ENCODE measurements at regions not wholly inside any gene's neighbourhood (a gene's known extent, or its start where the extent isn't known, plus 50 kb on each side); places are given as distances from the start of the nearest gene placed in this dataset.
"Not testable (repeated sequence)": the region's sequence is repeated elsewhere in the genome, so short reads cannot be mapped to it uniquely, and the experiment has no call there.

DNA sequence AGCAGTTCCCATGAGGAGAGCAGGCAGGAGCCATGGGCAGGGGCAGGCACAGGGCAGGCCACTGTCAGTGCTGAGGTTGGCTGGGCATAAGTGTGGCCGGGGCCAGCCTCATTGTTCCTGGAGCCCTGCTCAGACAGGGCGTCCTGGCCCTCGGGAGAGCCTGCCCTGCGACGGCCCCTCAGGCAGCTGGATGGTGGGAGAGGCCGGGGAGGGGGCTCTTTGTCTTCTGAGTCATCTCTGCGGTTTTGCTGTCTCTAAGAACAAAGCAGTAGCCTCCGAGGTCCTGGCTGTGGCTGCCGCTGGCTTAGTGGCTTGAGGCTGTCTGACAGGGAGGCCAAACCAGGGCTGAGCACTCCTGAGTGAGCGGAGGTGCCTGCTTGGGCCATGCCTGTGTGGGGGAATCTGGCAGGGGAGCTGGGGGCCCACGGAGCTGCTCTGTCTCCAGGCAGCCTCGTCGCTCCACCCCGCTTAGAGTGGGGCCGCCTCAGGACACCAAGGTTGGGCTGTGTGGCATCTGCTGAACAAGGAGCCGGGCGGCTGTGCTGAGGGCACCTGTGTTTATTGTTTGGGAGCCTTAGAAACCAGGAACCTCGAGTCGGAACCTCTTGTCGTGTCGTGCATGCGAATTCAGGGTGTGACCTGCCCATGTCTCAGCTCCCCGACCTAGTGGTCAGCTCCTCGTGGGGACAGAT is 4395.7 kb upstream of the TPTE start:
- H3K27ac ChIP-seq; DNase-seq (ENCODE audit: low read depth, low spot score): not testable (repeated sequence)

DNA sequence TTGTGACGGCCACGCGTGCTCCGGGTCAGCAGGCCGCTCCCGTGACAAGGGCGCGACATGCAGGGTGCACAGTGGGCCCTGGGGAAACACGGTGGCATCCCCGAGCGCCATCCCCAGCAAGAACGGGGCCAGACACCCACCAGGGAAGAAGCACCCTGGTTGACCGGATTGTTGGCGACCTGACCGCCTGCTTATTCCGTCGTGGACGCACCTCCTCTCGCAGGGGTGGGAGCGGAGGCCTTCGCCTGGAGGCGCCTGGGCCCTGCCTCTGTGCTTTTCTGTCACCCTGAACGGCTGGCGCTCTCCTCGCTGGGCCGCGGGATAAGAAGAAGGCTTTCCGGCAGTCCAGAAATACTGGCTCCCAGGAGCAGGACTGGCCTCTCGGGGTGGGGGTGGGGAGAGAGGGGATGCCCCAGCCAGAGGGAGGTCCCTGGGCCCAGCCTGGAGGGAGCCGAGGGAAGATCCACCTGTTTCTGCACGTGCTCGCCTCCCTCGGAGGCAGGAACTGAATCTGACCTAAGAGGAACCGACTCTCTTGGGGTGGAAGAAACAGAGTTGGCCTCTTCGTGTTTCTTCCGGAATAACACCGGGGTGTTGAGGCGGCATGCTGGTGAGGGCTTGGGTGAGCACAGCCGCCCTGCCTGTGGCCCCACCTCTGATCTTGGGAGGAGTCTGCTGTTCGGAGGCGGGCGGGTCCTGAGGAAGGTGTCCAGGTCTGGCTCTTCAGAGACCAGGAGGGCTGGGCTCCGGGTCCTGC is 4394.2 kb upstream of the TPTE start:
- not testable (repeated sequence) for DNase-seq (ENCODE audit: low read depth, low spot score); H3K27ac ChIP-seq

DNA sequence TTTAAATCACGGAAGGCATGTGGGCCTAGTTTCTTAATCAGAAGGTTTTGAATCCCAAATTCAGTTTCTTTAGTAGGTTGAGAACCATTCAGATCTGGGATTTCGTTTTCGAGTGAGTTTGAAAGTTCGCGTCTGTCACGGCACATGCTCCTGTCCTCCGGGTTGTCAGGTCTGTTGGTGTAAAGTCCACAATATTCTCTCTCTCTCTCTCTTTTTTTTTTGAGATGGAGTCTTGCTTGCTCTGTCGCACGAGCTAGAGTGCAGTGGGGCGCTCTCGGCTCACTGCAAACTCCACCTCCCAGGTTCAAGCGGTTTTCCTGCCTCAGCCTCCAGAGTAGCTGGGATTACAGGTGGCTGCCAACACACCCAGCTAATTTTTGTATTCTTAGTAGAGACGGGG is 4390.6 kb upstream of the TPTE start:
- H3K27ac ChIP-seq; DNase-seq (ENCODE audit: low read depth, low spot score): not testable (repeated sequence)

DNA sequence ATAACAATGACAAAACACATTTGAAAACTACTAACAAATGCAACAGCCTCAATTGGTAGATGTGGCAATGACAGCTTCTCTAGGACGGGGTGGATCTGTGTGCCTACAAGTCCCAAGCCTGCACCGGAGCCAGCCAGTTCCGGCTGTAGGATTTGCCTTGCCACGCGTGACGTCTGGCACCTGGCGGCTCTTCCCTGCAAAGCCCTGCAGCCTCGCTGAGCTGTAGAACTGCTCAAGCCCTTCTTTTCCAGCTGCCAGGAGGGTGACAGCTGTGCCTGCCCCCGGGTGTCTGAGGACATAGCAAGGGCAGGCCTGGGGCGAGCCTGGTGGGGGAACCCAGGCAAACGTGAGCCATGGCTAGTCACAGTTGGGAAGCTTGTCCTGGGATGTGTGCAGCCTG is 4388.0 kb upstream of the TPTE start:
- not testable (repeated sequence) for DNase-seq (ENCODE audit: low read depth, low spot score); H3K27ac ChIP-seq

DNA sequence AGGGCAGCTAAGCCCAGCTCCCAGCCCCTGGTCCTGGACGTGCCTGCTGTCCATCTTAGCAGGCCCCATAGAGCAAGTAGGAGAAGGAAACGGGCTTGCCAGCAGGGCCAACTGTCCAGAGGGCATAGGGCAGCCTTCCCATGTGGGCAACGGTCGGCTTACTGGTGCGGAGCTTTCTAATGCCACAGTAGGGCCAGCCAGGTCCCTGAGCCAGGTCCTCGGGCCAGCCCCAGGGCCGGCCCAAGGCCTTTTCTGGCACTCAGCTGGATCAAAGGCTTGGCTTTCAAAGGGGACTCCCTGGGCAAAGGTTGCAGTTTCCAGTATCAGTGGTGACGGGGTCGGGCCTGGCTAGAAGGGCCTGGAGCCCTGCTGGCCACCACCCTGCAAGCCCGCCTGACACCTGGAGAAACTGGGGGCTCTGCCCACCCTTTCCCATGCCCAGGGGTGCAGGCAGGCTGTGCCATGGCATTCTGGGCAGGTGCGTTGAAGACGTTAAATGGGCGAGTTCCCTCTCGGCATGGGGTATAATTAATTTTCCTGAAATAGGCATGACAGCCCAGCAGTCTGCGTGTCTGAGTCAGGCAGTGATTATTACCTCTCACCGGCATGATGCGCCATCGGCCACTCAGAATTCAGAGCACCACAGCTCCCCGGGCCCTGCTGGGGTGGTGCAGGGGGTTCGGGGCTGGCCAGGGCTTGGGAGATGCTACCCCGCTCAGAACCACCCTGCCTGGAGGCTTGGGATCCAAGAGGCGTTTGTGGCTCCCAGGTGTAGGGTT is 4387.3 kb upstream of the TPTE start:
- H3K27ac ChIP-seq; DNase-seq (ENCODE audit: low read depth, low spot score): not testable (repeated sequence)

DNA sequence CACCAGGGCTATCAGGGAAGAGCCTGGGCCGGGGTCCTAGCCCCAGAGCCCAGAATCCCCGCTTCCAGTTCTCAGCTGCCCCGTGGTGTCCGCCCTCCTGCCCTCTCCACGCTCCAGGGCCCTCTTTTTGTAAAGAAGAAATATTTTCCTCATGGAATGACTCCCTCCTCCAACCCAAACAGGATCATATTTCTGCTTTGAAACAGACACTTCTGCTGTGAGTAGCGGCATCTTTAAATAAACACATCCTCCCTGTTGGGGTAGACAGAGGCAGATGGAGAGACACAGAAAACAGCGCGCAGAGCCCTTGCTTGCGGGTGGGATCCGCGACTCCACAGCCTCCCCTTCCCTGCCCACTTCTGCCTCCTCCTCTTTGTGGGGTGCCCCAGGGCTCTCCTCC is 4384.7 kb upstream of the TPTE start:
- H3K27ac ChIP-seq; DNase-seq (ENCODE audit: low read depth, low spot score): not testable (repeated sequence)

DNA sequence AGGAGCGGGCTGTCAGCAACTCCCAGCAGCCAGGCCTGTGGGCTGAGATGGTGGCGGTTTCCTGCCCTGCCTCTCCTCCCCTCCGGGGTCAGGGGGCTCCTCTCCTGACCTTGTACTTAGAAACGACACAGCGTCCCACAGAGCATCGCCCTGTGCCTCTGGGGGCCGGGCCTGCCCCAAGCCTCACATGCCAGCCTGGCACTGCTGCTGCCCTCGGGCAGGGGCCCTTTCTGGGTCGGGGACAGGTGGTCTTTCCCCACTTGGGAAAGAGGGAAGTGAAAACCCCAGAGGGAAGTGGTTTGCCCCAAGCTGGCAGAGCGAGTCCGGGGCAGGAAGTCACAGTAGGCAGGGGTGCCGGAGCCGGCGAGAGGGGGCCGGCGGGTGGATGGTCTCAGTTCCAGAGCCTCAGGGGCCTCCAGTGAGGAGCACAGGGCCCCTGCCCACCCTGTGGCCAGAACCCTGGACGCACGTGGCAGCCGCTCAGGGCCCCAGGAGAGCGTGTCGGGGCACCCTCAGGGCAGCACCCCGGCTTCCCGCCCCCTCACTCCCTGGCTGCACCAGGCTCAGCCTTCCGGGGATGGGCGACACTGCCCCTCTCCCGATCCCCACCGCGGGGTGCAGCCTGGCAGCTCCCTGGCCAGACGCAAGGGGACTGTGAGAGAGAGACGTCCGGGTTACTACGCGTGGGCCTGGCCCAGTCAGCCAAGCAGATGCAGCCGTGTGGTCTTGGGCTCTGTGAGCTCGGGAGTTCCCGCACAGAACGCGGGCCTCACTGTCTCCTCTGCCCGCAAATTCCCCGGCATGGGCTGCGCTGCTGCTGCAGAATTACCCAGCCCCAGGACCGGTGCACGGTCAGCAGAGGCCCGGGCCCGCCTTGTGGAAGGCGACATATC is 4382.9 kb upstream of the TPTE start:
- not testable (repeated sequence) for DNase-seq (ENCODE audit: low read depth, low spot score); H3K27ac ChIP-seq

DNA sequence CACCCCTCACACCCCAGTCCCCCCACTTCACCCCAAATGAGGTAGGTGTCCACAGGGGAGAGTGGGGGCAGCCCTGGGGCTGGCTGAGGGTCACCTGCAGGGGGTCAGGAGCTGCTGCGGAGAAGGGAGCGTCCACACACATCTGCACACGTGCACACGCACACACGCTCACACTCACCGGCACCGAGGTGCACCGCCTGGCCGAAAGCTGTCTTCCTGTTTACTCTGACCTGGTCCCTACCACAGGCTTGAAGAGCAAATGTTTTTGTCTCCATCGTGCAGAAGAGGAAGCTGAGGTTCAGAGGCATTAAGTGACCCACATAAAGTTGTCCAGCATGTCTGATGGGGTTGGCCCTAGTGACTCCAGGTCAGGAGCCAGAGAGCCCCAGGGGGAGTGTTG is 4382.1 kb upstream of the TPTE start:
- H3K27ac ChIP-seq; DNase-seq (ENCODE audit: low read depth, low spot score): not testable (repeated sequence)

DNA sequence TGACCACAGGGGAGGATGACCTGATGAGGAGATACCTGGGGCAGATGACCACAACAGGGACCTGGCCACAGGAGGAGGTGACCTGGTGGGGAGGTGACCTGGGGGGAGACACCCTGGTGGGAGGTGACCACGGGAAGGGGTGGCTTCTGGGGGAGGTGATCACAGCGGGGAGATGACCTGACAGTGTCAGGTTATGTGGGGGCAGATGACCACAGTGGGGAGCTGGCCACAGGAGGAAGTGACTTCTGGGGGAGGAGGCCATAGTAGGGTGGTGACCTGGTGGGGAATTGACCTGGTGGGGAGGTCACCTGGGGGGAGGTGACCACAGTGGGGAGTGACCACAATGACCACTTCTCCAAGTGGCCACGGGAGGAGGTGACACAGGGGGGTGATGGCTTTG is 4381.5 kb upstream of the TPTE start:
- not testable (repeated sequence) for H3K27ac ChIP-seq; DNase-seq (ENCODE audit: low read depth, low spot score)

DNA sequence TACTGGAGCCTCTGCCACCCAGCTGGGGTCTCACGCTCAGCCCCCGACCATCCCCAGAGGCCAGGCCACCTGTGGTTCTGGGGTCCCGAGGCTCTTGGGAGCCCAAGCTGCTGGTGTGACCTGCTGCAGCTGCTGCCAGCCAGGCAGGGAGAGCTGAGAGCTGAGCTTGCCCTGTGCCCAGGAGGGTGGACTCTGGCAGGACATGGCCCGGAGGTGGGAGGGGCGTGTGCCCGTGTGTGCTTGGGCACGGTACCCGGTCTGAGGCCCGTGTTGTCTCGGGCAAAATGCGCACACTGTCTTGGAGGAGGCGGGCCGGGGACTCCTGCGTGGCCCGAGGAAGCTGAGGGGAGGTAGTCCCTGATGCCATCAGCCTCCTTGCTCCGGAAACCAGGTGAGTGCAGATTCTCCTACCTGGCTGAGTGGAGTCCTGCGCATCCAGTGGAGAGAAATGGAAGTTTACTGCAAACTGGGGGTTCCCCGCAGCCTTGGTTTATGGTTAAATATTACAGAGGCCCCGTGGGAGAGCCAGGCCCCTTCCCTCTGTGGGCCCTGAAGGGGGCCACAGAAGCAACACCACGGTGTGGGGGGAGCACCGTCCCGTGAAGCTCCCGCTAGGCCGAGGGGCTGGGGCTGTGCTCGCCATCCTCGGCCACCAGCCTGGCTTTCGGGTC is 4380.8 kb upstream of the TPTE start:
- DNase-seq (ENCODE audit: low read depth, low spot score); H3K27ac ChIP-seq: not testable (repeated sequence)

DNA sequence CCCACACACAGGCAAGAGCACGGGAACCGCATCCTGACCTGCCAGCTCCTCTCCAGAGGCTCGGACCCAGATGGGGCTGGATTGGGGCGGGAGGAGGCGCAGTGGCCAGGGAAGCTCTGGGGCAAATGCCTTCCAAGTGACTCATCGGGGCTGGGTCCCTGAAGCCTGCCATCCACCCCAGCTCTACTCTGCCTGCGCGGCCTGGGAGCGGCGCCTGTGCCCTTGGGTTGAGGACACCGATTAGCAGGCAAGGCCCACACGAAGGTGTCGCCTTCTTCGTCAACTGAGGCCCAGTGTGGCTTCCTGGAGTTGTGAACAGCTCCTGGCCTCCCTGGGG is 4380.3 kb upstream of the TPTE start:
- not testable (repeated sequence) for DNase-seq (ENCODE audit: low read depth, low spot score); H3K27ac ChIP-seq

DNA sequence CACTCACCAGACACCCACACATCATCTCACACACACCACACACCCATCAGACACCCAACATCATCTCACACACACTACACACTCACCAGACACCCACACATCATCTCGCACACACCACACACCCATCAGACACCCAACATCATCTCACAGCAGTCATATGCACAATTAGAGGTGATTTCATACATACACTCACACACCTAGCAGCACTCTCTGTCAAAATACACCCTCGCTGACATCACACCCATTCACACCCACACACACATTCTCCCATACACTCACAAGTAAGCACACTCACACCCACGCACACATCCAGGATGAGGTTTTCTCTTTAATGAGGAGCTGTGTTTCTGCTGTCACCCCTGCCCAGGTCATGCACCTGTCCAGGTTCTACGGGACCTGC is 4368.2 kb upstream of the TPTE start:
- not testable (repeated sequence) for H3K27ac ChIP-seq; DNase-seq (ENCODE audit: low read depth, low spot score)

DNA sequence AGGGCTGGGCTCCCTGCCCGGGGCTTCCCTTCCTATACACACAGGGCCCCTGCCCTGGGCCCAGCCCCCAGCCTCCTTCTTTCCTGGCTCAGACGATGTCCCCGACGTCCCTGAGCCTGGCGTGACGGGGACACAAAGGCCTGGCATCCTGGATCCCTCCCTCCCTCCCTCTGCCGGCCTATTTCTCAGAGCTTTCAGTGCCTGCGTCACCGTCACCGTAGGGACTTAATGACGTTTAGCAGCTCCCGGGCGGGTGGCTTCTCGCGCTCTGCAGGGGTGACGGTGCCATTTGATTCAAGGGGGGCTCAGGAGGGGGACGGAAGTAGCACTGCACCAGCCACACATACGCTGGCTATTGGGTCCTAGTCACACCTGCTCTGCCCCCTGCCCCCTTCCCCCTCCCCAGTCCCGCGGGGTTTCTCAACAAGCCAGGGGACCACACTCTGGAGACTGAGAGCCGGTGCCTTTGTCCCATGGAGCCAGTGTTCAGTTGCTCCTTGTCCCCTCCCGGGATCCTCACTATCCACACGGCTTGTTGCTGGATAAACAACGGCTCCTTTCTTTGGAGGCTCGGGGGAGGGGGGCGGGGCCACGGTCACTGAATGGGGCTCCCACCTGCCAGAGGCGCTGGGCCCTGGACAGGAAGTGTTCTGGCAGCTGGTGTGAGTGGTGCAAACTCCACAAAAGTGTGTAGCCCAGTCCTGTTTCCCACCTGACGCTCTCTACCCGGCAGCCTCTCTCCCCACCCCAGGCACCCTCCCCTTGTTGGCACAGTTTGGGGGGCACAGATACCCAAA is 4366.7 kb upstream of the TPTE start:
- not testable (repeated sequence) for DNase-seq (ENCODE audit: low read depth, low spot score); H3K27ac ChIP-seq

DNA sequence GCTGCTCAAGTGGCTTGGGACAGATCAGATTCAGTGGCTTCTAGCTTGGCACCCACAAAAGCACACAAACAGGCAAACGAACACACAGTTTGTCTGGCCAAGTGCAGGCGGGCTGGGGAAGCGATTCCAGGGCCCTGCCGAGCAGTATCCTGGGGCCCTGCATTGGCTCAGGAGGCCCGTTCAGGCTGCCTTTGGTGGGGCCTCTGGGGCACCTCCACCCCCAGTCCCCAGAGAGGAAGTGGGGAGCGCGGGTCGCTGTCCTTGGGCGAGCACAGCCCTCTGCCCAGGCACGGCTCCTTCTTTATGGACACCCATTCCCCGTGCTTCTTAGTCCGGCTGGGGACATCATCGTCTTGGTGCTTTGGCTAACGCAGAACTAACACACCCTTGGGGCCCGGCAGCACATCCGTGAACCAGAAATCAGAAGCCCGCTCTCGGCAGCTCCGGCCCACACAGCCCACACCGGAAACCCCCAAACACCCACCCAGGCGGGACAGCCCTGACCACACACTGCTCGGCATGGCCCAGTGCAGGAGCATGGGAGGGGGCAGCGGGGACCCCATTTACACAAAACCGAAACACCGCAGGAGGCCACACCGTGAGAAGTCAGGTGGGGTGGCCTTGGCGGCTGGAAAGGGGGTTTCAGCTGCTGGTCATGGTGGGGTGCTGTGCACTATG is 4364.5 kb upstream of the TPTE start:
- H3K27ac ChIP-seq; DNase-seq (ENCODE audit: low read depth, low spot score): not testable (repeated sequence)

DNA sequence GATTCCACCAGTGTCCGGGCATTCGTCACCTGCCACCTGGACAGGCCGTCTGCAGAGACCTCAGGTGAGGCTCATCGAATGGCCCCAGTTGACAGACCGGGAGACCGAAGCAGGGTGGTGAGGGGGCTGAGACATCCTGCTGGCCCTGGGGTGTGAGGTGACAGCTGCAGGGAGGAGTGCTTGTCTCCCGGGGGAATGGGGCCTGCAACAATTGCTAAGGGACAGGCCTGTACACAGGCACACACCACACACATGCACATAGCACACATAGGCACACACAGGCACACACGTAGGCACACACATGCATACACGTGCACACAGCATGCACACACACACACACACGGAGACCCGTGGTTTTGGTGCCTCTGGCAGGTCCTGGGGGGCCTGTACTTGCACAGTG is 4363.9 kb upstream of the TPTE start:
- DNase-seq (ENCODE audit: low read depth, low spot score); H3K27ac ChIP-seq: not testable (repeated sequence)

DNA sequence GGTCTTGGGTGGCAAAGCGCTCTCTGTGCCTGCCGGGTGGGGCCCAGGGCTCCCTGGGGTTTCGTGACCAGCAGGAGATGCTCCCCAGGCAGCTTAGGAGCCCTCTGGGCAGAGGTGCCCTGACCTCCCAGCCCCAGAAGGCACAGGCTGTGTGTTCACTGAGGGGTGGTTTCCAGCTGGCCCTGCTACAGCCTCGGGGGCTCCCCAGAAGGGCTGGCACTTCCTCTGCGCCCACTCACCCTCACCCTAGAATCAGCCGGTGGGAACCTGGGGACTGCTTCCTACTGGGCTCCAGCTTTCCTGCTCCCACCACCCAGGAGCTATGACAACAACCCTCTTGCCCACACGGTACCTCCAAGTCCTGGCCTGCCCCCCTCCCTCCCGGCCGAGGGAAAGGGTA is 4363.2 kb upstream of the TPTE start:
- DNase-seq (ENCODE audit: low read depth, low spot score); H3K27ac ChIP-seq: not testable (repeated sequence)

Data from epithelial cell of prostate (primary cell).